ENCODE measurements at regions not wholly inside any gene's neighbourhood (a gene's known extent, or its start where the extent isn't known, plus 50 kb on each side); places are given as distances from the start of the nearest gene placed in this dataset.
"Not testable (repeated sequence)": the region's sequence is repeated elsewhere in the genome, so short reads cannot be mapped to it uniquely, and the experiment has no call there.

GRCh38 chr18:71242981-71243380, 954.1 kb downstream of the SOCS6 start:
- no peak for DNase-seq (ENCODE audit: low spot score)

- no peak for DNase-seq (ENCODE audit: low spot score)
These were observed 950.3 kb downstream of the SOCS6 start for GRCh38 chr18:71238974-71239624.

GRCh38 chr18:71237641-71238040, 948.8 kb downstream of the SOCS6 start:
- DNase-seq (ENCODE audit: low spot score): no peak

DNA sequence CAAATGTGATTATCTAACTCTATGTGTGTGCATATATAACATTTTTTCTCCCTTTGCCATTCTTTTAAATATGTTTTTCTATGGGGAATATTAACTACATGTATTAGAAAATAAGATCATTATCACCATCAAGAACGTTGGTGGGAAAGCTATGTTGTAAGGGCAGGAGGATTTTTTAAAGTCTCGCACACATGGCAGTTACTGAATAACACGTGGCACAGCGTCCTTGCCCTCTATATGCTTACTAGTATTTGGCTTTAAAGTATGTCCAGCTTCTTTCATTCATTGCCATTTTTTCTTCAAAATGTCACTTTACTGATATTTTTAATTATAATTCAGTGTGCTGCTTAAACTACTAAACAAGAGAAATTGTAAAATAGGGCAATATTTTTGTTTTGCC, 944.3 kb downstream of the SOCS6 start:
- DNase-seq (ENCODE audit: low spot score): no peak

DNA sequence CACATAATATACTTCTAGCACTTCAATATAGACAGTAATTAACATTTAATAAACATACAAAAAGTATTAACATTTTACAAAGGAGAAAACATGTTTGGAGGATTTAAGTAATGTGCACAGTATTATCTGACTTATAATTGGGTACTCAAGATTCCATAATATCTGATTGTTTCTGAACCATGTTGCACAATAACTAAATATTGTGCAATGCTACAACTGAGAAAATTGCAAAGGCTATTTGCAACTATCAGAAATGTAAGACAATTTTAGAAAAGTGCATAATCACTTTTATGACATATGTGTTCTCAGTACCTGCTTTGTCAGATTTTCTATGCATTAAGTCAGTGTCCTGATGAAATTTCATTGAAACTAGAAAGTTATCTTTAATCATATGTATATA, 934.6 kb downstream of the SOCS6 start:
- no peak for DNase-seq (ENCODE audit: low spot score)

DNA sequence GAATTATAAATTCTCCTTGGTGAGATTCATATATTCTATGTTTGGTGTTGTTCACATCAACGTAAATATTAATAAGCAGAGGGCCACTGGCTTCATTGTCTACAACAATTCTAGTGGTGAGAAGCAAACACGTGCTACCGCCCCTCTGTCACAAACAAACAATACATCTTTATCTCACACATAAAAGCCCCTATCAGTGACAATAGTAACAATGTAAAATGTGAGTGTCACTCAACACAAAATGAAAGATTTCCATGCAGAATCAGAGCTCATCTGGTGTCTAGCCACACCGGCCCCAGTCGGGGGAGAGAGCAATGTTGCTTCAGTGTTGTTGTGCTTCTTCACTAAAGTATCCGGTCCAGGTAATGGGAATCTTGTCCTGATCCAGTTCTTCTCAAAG, 932.6 kb downstream of the SOCS6 start:
- DNase-seq (ENCODE audit: low spot score): no peak

DNA sequence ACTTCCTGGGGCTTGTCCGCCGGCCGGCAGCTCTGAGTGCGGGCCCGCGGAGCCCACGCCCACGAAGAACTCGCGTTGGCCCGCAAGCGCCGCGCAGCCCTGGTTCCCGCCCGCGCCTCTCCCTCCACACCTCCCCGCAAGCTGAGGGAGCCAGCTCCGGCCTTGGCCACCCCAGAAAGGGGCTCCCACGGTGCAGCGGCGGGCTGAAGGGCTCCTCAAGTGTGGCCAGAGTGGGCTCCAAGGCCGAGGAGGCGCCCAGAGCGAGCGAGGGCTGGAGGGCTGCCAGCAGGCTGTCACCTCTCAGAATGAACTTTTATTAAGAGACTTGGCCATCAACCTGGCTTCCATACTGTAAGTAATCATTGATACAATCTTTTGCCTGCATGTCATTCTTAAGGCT, 923.9 kb downstream of the SOCS6 start:
- not testable (repeated sequence) for DNase-seq (ENCODE audit: low spot score)

DNA sequence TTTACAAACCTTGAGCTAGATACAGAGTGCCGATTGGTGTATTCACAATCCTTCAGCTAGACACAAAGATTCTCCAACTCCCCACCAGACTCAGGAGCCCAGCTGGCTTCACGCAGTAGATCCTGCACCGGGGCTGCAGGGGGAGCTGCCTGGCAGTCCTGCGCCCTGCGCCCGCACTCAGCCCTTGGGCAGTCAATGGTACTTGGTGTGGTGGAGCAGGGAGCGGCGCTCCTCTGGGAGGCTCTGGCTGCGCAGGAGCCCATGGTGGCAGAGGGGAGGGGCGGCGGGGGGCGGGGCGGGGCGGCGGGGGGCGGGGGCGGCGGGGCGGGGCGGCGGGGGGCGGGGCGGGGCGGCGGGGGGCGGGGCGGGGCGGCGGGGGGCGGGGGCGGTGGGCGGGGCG, 923.4 kb downstream of the SOCS6 start:
- DNase-seq (ENCODE audit: low spot score): no peak

- no peak for DNase-seq (ENCODE audit: low spot score)
These were observed 921.1 kb downstream of the SOCS6 start for GRCh38 chr18:71209944-71210343.

DNA sequence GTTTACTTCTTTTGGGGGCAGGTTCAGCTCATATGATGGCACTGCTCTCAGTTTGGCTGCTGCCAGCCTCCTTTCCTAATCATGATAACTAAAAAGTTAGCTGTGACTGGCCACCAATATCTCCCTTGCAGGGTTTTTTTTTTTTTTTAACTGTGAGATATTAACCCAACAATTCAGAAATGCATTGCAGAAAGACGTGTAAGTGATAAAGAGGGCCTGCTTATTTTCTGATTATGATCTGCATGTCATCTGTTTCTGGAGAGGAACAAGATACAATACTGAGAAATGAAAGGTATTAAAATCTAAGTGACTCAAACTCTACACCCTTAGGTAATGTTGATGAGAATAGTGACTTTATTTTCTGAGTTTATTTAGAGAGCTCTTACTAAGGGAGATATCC, 905.6 kb downstream of the SOCS6 start:
- no peak for DNase-seq (ENCODE audit: low spot score)

GRCh38 chr18:71189581-71189980, 900.7 kb downstream of the SOCS6 start:
- no peak for DNase-seq (ENCODE audit: low spot score)

DNA sequence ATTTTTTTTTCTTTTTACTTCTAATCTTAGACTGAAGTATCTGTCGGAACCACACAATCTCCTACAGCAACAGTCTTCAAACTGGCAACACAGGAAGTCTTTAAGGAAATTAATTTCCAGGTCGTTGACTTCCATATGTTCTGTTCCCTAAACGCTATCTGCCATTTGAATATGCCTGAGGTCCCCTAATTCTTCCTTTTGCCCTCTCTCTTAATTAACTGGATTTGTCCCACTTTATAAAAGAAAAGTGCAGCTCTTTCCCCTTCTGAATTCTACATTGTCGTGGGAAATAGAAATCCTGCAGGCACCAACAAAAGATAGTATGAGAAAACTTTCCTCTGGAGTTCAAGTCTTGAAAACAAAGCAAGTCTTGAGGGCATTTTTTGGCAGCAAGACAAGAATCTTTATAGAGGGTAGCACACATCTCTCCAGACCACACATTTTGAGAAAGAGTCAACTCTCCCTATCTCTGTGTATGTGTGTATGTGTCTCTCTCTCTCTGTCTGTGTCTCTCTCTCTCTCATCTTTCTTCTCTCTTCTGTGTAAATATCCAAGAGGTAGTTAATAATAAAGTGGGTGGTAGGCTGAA, 879.8 kb downstream of the SOCS6 start:
- no peak for DNase-seq (ENCODE audit: low spot score)

GRCh38 chr18:71136487-71136886, 847.6 kb downstream of the SOCS6 start:
- no peak for DNase-seq (ENCODE audit: low spot score)

- DNase-seq (ENCODE audit: low spot score): no peak
These were observed 845.3 kb downstream of the SOCS6 start for GRCh38 chr18:71134122-71134521.

DNA sequence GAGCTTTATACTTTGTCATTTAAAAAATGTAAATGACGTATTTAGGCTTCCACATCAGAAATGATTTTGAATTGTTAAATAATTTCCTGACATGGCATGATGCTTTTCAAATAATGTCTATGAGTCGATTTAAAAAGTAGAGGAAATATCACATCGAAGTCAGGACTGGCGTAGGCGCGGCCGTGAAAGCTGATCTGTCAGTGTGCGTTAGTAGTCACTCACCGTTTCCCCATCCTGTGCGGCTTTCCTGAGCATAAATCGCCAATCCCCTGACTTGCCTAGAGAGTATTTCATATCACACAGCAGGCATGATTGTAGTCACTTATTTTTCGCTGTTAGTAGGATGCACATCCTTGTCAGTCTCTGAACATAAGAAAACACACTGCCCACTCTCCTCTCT, 843.1 kb downstream of the SOCS6 start:
- DNase-seq (ENCODE audit: low spot score): no peak

DNA sequence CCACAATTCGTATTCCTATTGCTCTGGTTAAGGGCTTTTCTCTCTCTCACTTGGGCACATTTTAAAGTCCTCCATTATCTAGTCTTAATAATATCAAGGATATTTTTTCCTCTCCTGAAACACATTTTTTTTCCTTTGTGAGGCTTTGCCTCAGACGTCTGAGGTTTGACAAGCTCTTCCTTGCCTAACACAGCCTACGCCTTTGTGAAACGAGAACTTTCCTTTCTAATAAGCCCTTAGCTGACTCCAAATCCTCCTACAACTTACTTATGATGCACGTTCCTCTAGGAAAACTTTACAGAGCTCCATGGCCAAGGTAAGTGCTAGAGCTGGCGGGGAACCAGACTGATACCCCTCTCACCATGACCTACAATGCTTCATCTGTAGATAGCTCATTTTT, 841.5 kb downstream of the SOCS6 start:
- no peak for DNase-seq (ENCODE audit: low spot score)

GRCh38 chr18:71125581-71125980, 836.7 kb downstream of the SOCS6 start:
- no peak for DNase-seq (ENCODE audit: low spot score)

GRCh38 chr18:71116535-71116934, 827.7 kb downstream of the SOCS6 start:
- DNase-seq (ENCODE audit: low spot score): no peak

DNA sequence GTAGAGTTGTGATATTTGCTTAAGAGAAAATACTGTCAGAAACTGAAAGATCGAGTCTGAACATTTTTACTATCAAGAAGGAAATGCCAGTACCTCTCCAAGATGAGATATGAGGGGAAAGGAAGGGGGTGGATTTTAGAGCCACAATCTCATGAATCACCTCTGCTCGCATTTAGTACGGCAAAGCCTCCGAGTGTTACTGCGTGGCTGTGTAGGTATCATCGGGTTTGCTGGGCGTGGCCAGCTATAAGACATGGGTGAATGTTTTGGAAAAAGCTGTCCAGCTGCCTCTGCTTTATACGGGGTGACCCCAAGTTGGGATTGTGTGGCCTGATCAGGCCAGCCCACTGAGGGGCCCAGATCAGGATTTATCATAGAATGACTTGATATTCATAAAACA, 826.4 kb downstream of the SOCS6 start:
- no peak for DNase-seq (ENCODE audit: low spot score)

GRCh38 chr18:71114550-71115210, 825.8 kb downstream of the SOCS6 start:
- DNase-seq (ENCODE audit: low spot score): no peak

- no peak for DNase-seq (ENCODE audit: low spot score)
These were observed 818.4 kb downstream of the SOCS6 start for GRCh38 chr18:71107244-71107643.

- no peak for DNase-seq (ENCODE audit: low spot score)
These were observed 817.9 kb downstream of the SOCS6 start for GRCh38 chr18:71106701-71107100.

- DNase-seq (ENCODE audit: low spot score): no peak
These were observed 817.2 kb downstream of the SOCS6 start for GRCh38 chr18:71105994-71106546.
